ENCODE measurements at regions not wholly inside any gene's neighbourhood (a gene's known extent, or its start where the extent isn't known, plus 50 kb on each side); places are given as distances from the start of the nearest gene placed in this dataset.

DNA sequence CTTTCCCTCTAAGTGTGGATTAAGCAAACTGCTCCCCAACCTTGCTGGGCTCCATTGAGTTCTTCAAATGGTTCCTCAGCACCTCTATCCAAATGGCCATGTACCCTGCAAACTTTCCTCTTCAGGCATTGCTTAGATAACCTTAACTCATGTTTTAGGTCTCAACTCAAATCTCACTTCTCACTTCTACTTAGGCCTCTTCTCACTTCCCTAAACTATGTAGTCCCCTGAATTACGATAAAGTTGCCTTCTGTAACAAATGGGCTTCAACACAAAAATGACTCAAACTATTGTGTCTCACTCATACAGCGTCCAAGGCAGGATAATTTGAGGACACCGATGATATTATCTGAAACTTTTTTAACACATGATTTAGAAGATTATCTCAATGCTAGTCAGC lies 62.4 kb upstream of the STAC start:
- intact Hi-C loops (cut with DNase I): no loop called here
- ATAC-seq: no peak
- DNase-seq: no peak

DNA sequence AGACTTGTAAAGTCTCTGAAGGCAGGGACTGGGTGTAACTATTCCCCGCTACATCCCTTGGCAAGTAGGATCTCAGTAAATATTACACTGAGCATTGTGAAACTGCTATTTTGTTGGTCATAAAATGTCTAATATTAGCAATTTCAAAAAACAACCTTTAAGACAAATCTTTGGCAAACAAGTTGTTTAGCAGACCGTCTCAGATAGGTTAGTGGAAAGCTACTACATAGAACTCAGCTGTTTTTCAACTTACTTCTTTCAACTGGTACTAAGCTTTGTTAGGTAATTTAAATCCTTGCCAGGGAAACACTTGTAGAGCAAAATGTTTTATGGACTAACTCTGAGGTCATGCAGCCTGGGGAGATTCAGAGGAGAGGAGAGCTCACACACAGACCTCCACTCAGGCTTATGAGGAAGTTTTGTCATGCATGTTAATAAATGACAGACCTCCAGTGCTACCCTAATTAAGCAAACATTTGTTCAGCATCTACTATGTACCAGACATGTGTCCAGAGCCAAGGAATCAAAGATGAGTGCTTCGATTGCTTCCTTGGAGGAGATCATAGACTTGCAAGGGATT lies 61.6 kb upstream of the STAC start:
- no peak for ATAC-seq
- intact Hi-C loops (cut with DNase I): no loop called here
- no peak for DNase-seq

DNA sequence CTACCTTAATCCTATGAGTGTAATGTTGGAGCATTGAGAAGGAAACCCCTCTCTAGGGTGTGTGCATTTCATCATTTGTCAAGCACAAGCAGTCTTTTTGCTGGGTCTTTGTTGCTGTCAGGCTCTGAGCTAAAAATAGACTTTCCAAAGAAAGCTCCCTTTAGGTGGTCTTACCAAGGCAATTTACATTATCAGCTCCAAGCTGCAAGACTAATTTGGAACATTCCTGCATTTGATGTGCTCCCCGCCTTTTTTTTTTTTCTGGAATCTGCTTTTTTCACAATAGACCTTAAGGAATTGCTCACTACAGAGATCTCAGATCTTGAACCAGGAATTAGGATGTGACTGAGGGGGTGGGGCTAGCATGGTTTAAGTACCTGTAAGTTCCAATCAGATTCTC lies 60.6 kb upstream of the STAC start:
- DNase-seq (no peak), ATAC-seq (no peak)
- intact Hi-C loops (cut with DNase I): no loop called here

All from left cardiac atrium (tissue), 4 donors.